ENCODE measurements at regions not wholly inside any gene's neighbourhood (a gene's known extent, or its start where the extent isn't known, plus 50 kb on each side); places are given as distances from the start of the nearest gene placed in this dataset.
A peak's percentile ranks its signal among the peaks of the same experiment; 100 is the strongest.

GRCh38 chr6:137746264-137746663, 120.8 kb upstream of the TNFAIP3 start (continued):
- peak; percentile 47 for TF ChIP-seq SKIL (IDR thresholded peaks at IDR 0.05; ENCODE audit: low read depth, poor library complexity, severe bottlenecking)
- no peak for TF ChIP-seq MTA3 (IDR thresholded peaks at IDR 0.05; ENCODE audit: borderline replicate concordance, low read length)
- TF ChIP-seq NFYA (IDR thresholded peaks at IDR 0.05; ENCODE audit: borderline replicate concordance, low read depth, low read length) = no peak
- no peak for TF ChIP-seq CHD4 (IDR thresholded peaks at IDR 0.05)
- no peak for TF ChIP-seq FOS (IDR thresholded peaks at IDR 0.05; ENCODE audit: borderline replicate concordance, extremely low read depth, insufficient read length)
- no peak for TF ChIP-seq STAT3 (IDR thresholded peaks at IDR 0.05; ENCODE audit: low read depth, low read length)
- TF ChIP-seq NFIC (IDR thresholded peaks at IDR 0.05; ENCODE audit: low read depth, low read length) = peak; percentile 63
- TF ChIP-seq EGR1 (IDR thresholded peaks at IDR 0.05; ENCODE audit: borderline replicate concordance in 1 of 2, low read depth in 2 of 2, low read length in 2 of 2) = no peak
- TF ChIP-seq ETV6 (conservative IDR thresholded peaks at IDR 0.05 in 1 of 2, IDR thresholded peaks at IDR 0.05 in 1 of 2; ENCODE audit: borderline replicate concordance in 1 of 2, low read depth in 1 of 2) = no peak
- no peak for TF ChIP-seq SP1 (IDR thresholded peaks at IDR 0.05; ENCODE audit: low read depth, low read length)
- TF ChIP-seq SRF (IDR thresholded peaks at IDR 0.05; ENCODE audit: low read depth in 2 of 2, low read length in 2 of 2) = no peak
- TF ChIP-seq RUNX3 (IDR thresholded peaks at IDR 0.05; ENCODE audit: low read length) = no peak
- TF ChIP-seq ZBTB33 (IDR thresholded peaks at IDR 0.05) = no peak
- TF ChIP-seq PAX5 (IDR thresholded peaks at IDR 0.05; ENCODE audit: borderline replicate concordance, low read depth, low read length) = no peak
- TF ChIP-seq PML (IDR thresholded peaks at IDR 0.05; ENCODE audit: low read length) = no peak
- no peak for TF ChIP-seq TCF3 (IDR thresholded peaks at IDR 0.05; ENCODE audit: borderline replicate concordance, insufficient read depth, low read depth, low read length)
- TF ChIP-seq CTCF (IDR thresholded peaks at IDR 0.05 in 2 of 3, conservative IDR thresholded peaks at IDR 0.05 in 1 of 3; ENCODE audit: control insufficient read depth in 2 of 3, extremely low read depth in 1 of 3, insufficient read depth in 1 of 3, low read depth in 3 of 3, low read length in 3 of 3) = no peak
- TF ChIP-seq IKZF2 (IDR thresholded peaks at IDR 0.05) = peak in 1 of 2 experiments; percentile 59; a peak in 2 of 4 replicates
- no peak for TF ChIP-seq ASH2L (IDR thresholded peaks at IDR 0.05; ENCODE audit: borderline replicate concordance, low read depth)
- TF ChIP-seq ATF3 (IDR thresholded peaks at IDR 0.05; ENCODE audit: borderline replicate concordance, extremely low read depth, low read depth, low read length) = no peak
- no peak for TF ChIP-seq SMC3 (IDR thresholded peaks at IDR 0.05; ENCODE audit: borderline replicate concordance, low read length)
- TF ChIP-seq MYC (IDR thresholded peaks at IDR 0.05; ENCODE audit: insufficient read depth, insufficient read length, insufficient replicate concordance, low read length, severe bottlenecking) = no peak
- 0 out of 4 replicates have a peak, but pooled peaks of 1 of the 2 experiments have one; percentile 2 for TF ChIP-seq BHLHE40 (IDR thresholded peaks at IDR 0.05; ENCODE audit: borderline replicate concordance in 1 of 2, low read depth in 2 of 2, low read length in 1 of 2)
- TF ChIP-seq RFX5 (IDR thresholded peaks at IDR 0.05; ENCODE audit: low read depth, low read length) = no peak
